ENCODE measurements at regions not wholly inside any gene's neighbourhood (a gene's known extent, or its start where the extent isn't known, plus 50 kb on each side); places are given as distances from the start of the nearest gene placed in this dataset.

DNA sequence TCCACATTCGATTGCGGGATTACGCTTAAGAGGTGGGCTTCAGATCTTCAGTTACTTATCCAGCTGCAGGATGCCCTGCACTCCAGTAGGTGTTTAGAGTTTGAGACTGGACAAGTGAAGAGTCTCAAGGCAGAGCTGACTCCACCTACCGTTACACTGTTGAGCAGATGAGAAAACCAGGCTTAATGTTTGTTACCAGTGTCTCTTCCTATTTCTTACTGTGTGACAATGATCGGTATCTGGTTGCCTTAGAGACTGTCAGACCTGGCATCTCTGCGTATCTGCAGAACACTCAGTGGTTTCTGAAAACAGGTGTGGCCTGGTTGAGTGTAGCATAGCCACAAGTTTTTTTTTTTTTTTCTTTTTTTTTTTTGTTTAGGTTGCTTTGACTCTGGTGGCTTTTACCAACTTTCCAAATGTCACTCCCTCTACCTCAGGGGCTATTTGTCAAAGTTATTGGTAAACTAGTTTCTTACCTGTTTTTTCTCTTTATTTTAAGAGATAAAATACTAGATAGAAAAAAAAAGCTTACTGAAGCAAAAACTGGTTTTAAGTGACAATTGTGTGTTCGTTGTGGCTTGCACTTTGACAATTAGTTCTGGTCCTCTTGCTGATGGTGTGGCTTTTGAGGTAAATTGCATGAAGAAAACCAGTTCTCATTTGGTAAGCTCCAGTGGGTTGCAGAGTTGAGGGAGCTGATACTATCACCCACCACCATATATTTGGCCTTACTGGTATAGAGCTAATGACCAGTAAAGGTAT, 284.8 kb downstream of the ETS1 start:
- Mint-ChIP-seq H3K36me3 (ENCODE audit: low read depth) (peaks cover 15% of the 10 kb centered on the region), H3K4me1 (ENCODE audit: low read depth) (peaks cover 71% of the 10 kb centered on the region), H3K27ac (peak overlapping the region; percentile 96), H3K9me3 (peaks cover 5% of the 10 kb centered on the region), H3K27me3 (ENCODE audit: low read depth) (no peaks in the 10 kb centered on the region), H3K4me3 (ENCODE audit: low read depth) (peak overlapping the region; percentile 90)
- intact Hi-C loops (cut with micrococcal nuclease): loop anchor here (1.0 kb wide), 7 partner anchors 12 to 220 kb away; no protein-coding TSS in a partner anchor
- DNase-seq (ENCODE audit: low spot score): peak; percentile 82

DNA sequence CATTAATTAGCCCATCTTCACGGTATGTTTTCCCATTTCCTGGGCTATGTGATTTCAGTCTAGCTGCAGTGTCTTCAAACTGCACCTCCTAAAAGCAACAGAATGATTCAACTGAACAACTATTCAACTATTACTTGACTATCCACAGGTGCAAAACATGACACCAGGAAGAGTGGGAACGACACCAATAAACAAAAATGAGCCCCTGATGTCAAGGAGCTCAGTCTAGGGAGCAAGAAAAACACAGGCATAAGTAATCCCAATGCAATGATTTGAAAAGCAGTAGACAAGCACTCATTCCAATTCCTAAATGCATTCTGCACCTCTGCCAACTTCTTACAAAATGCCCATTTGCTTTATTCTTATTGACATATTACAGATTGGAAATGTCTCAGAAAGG, 285.6 kb downstream of the ETS1 start:
- DNase-seq (ENCODE audit: low spot score): no peak
- H3K27me3 Mint-ChIP-seq (ENCODE audit: low read depth): no peaks in the 10 kb centered on the region
- H3K9me3 Mint-ChIP-seq: peaks cover 5% of the 10 kb centered on the region
- H3K4me3 Mint-ChIP-seq (ENCODE audit: low read depth): peak overlapping the region; percentile 90
- H3K36me3 Mint-ChIP-seq (ENCODE audit: low read depth): peaks cover 18% of the 10 kb centered on the region
- intact Hi-C loops (cut with micrococcal nuclease): loop anchor here (1.0 kb wide), 7 partner anchors 11 to 221 kb away; no protein-coding TSS in a partner anchor
- H3K4me1 Mint-ChIP-seq (ENCODE audit: low read depth): peaks cover 79% of the 10 kb centered on the region
- peak overlapping the region; percentile 96 for H3K27ac Mint-ChIP-seq

DNA sequence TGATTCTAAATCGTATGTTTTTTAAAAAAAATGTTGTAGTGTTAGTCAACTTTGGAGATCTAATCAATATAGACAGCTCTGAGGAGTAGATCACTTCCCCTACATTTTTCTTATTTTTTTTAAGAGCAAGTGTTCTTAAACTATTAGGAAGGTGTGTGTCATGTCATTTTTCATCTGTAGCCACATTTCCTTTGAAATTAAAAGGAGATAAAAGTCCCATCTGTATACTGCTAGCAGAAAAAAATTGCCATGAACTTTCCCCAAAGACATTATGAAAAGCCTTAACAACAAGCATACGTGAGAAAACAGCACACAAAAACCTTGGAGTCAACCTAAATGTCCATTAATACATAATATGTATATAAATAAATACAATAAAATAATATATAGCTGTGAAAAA, 286.6 kb downstream of the ETS1 start:
- DNase-seq (ENCODE audit: low spot score): no peak
- H3K36me3 Mint-ChIP-seq (ENCODE audit: low read depth): peaks cover 15% of the 10 kb centered on the region
- H3K4me3 Mint-ChIP-seq (ENCODE audit: low read depth): peak overlapping the region; percentile 62
- no peaks in the 10 kb centered on the region for H3K9me3 Mint-ChIP-seq
- no peaks in the 10 kb centered on the region for H3K27me3 Mint-ChIP-seq (ENCODE audit: low read depth)
- intact Hi-C loops (cut with micrococcal nuclease): no loop called here
- peak overlapping the region; percentile 89 for H3K27ac Mint-ChIP-seq
- H3K4me1 Mint-ChIP-seq (ENCODE audit: low read depth): peaks cover 80% of the 10 kb centered on the region

DNA sequence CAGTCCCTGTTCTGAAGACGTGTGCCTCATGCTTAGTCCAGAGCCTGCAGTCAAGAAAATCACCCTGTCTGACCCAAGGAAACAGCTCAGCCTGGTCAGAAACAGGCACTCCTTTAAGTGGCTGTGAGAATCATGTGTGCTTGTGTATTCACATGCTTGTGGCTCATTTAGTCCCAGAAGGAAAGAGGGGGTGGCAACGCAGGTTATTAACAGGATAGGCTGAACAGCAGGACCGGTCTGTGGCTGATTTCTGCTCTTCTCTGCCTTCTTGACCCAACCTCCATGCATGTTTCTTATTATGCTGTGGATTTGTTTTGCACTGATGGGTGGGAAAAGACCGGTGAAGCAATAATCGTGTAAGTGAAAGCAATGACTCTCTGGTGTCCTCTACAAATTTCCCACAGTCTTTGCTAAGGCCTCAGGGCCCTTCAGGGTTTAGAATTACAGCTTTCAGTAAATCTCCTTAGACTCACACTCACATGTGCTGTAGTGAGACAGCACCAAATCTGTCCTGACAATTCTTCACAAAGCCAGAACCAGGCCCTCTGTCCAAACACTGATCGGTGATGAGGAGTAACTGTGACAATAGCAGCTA, 288.1 kb downstream of the ETS1 start:
- peak overlapping the region; percentile 89 for H3K27ac Mint-ChIP-seq
- H3K27me3 Mint-ChIP-seq (ENCODE audit: low read depth): no peaks in the 10 kb centered on the region
- no peak for DNase-seq (ENCODE audit: low spot score)
- peak overlapping the region; percentile 45 for H3K4me3 Mint-ChIP-seq (ENCODE audit: low read depth)
- peaks cover 6% of the 10 kb centered on the region for H3K9me3 Mint-ChIP-seq
- H3K4me1 Mint-ChIP-seq (ENCODE audit: low read depth): peaks cover 79% of the 10 kb centered on the region
- peaks cover 27% of the 10 kb centered on the region for H3K36me3 Mint-ChIP-seq (ENCODE audit: low read depth)
- intact Hi-C loops (cut with micrococcal nuclease): no loop called here

- H3K36me3 Mint-ChIP-seq (ENCODE audit: low read depth): peaks cover 34% of the 10 kb centered on the region
- H3K4me1 Mint-ChIP-seq (ENCODE audit: low read depth): peaks cover 79% of the 10 kb centered on the region
- peak overlapping the region; percentile 89 for H3K27ac Mint-ChIP-seq
- H3K27me3 Mint-ChIP-seq (ENCODE audit: low read depth): no peaks in the 10 kb centered on the region
- peak overlapping the region; percentile 27 for H3K4me3 Mint-ChIP-seq (ENCODE audit: low read depth)
- no peak for DNase-seq (ENCODE audit: low spot score)
- intact Hi-C loops (cut with micrococcal nuclease): no loop called here
- H3K9me3 Mint-ChIP-seq: peaks cover 6% of the 10 kb centered on the region
These were observed 289.1 kb downstream of the ETS1 start for GRCh38 chr11:128298271-128298670.

DNA sequence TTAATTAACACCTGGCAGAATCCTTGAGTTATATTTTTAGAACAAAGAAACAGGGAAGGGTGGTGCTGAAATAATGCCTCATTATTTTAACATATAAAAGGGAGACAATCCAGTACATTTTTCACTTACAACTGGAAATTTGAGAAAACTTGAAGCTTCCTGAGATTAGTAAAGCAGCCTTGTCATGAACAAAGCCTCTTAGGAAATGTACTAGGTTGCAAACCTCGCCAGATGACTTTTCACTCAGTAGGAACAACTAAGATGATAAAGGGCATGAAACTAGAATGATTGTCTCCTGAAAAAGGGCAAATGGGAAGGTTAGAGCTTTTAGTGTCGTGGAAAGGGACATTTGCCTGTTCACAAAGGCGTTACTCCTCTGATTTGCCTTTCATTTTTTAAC, 289.6 kb downstream of the ETS1 start:
- peaks cover 39% of the 10 kb centered on the region for H3K36me3 Mint-ChIP-seq (ENCODE audit: low read depth)
- peak overlapping the region; percentile 89 for H3K27ac Mint-ChIP-seq
- DNase-seq (ENCODE audit: low spot score): no peak
- peaks cover 79% of the 10 kb centered on the region for H3K4me1 Mint-ChIP-seq (ENCODE audit: low read depth)
- peak overlapping the region; percentile 1 for H3K4me3 Mint-ChIP-seq (ENCODE audit: low read depth)
- peaks cover 6% of the 10 kb centered on the region for H3K9me3 Mint-ChIP-seq
- H3K27me3 Mint-ChIP-seq (ENCODE audit: low read depth): no peaks in the 10 kb centered on the region
- intact Hi-C loops (cut with micrococcal nuclease): no loop called here

DNA sequence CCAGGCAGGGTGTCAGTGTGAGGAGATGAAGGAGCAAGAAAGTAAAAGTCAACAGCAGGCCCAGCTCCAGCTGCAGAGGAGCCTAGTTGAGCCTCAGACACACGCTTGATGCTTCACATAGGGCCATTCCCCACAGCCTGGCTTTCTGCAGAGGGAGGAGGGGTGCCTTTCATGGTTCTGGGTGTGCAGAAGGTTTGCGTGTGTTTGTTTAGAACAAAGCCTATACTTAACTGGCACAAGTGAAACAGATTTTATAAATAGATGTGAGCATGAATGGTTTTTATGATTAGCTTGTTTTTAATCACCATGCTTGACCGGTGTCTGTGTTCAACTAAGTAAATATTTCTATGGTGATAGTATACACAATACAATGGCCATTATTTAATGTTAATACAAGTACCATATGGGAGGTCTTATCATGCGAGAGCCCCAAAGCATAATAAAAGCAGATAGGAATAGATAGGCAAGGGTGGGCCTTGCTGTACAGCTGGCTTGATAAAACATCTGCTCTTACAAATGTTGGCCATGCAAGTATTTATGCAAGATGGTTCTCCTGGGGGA, 290.2 kb downstream of the ETS1 start:
- H3K27ac Mint-ChIP-seq: peak overlapping the region; percentile 89
- DNase-seq (ENCODE audit: low spot score): no peak
- H3K9me3 Mint-ChIP-seq: peaks cover 6% of the 10 kb centered on the region
- intact Hi-C loops (cut with micrococcal nuclease): no loop called here
- H3K4me3 Mint-ChIP-seq (ENCODE audit: low read depth): peak overlapping the region; percentile 17
- H3K4me1 Mint-ChIP-seq (ENCODE audit: low read depth): peaks cover 83% of the 10 kb centered on the region
- peaks cover 40% of the 10 kb centered on the region for H3K36me3 Mint-ChIP-seq (ENCODE audit: low read depth)
- H3K27me3 Mint-ChIP-seq (ENCODE audit: low read depth): no peaks in the 10 kb centered on the region

DNA sequence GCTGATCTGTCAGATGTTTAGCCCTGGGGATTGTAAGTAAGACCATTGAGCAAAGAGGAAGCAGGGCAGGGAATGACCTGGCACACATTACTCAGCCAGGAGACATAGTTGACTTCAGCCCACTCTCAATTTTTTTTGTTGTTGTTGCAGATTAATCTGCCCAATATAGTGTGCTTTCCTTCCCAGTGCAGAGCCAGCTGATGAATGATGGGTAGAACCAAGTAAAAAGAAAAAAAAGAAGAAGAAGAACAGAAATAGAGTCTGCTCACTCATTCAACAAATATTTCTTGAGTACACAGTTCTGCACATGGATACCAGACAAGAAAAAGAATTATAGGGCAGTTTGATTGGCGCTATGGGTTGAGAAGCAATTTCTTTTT, 292.7 kb downstream of the ETS1 start:
- peaks cover 6% of the 10 kb centered on the region for H3K9me3 Mint-ChIP-seq
- intact Hi-C loops (cut with micrococcal nuclease): loop anchor here (5.0 kb wide), 1 partner anchor 438 kb away; no protein-coding TSS in a partner anchor
- H3K27me3 Mint-ChIP-seq (ENCODE audit: low read depth): no peaks in the 10 kb centered on the region
- peaks cover 93% of the 10 kb centered on the region for H3K4me1 Mint-ChIP-seq (ENCODE audit: low read depth)
- no peak overlapping the region for H3K4me3 Mint-ChIP-seq (ENCODE audit: low read depth)
- peak overlapping the region; percentile 53 for H3K27ac Mint-ChIP-seq
- DNase-seq (ENCODE audit: low spot score): no peak
- peaks cover 36% of the 10 kb centered on the region for H3K36me3 Mint-ChIP-seq (ENCODE audit: low read depth)

GRCh38 chr11:128294001-128294670, 293.2 kb downstream of the ETS1 start:
- peaks cover 6% of the 10 kb centered on the region for H3K9me3 Mint-ChIP-seq
- peaks cover 92% of the 10 kb centered on the region for H3K4me1 Mint-ChIP-seq (ENCODE audit: low read depth)
- no peak for DNase-seq (ENCODE audit: low spot score)
- H3K4me3 Mint-ChIP-seq (ENCODE audit: low read depth): no peak overlapping the region
- peaks cover 33% of the 10 kb centered on the region for H3K36me3 Mint-ChIP-seq (ENCODE audit: low read depth)
- H3K27me3 Mint-ChIP-seq (ENCODE audit: low read depth): no peaks in the 10 kb centered on the region
- H3K27ac Mint-ChIP-seq: peak overlapping the region; percentile 53
- intact Hi-C loops (cut with micrococcal nuclease): loop anchor here (5.0 kb wide), 1 partner anchor 438 kb away; no protein-coding TSS in a partner anchor

GRCh38 chr11:128291835-128292234, 295.5 kb downstream of the ETS1 start:
- Mint-ChIP-seq H3K9me3 (peaks cover 6% of the 10 kb centered on the region), H3K27ac (peak overlapping the region; percentile 95), H3K4me3 (ENCODE audit: low read depth) (peak overlapping the region; percentile 84), H3K36me3 (ENCODE audit: low read depth) (peaks cover 42% of the 10 kb centered on the region), H3K4me1 (ENCODE audit: low read depth) (peaks cover 92% of the 10 kb centered on the region), H3K27me3 (ENCODE audit: low read depth) (no peaks in the 10 kb centered on the region)
- DNase-seq (ENCODE audit: low spot score): no peak
- intact Hi-C loops (cut with micrococcal nuclease): loop anchor here (2.0 to 5.0 kb wide), 4 partner anchors 203 to 539 kb away; no protein-coding TSS in a partner anchor

DNA sequence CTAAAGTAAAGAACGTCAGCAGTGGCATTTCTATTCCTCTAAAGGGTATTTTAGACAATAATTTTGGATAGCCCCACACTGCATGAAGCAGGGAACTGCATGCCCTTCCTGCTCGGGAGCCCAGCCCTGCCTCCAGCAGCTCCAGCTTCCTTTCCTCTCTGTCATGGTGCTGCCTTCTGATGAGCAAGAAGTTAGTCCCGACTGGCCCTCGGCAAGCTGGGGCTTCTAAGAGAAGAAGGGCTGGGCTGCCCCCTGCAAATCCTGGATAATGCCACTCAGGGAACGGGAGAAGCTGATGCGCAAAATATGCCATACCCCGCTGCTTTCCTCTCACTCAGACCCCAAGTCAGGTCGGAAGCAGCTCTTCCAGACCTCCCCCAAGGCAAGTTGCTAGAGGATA, 296.4 kb downstream of the ETS1 start:
- DNase-seq (ENCODE audit: low spot score): no peak
- Mint-ChIP-seq H3K27ac (peak overlapping the region; percentile 95), H3K36me3 (ENCODE audit: low read depth) (peaks cover 45% of the 10 kb centered on the region), H3K4me3 (ENCODE audit: low read depth) (peak overlapping the region; percentile 84), H3K9me3 (peaks cover 6% of the 10 kb centered on the region), H3K27me3 (ENCODE audit: low read depth) (no peaks in the 10 kb centered on the region), H3K4me1 (ENCODE audit: low read depth) (peaks cover 94% of the 10 kb centered on the region)
- intact Hi-C loops (cut with micrococcal nuclease): loop anchor here (2.0 to 5.0 kb wide), 4 partner anchors 204 to 540 kb away; no protein-coding TSS in a partner anchor

- intact Hi-C loops (cut with micrococcal nuclease): loop anchor here (1.0 to 5.0 kb wide), 5 partner anchors 12 to 541 kb away; no protein-coding TSS in a partner anchor
- peaks cover 40% of the 10 kb centered on the region for H3K36me3 Mint-ChIP-seq (ENCODE audit: low read depth)
- peak overlapping the region; percentile 95 for H3K27ac Mint-ChIP-seq
- H3K4me1 Mint-ChIP-seq (ENCODE audit: low read depth): peaks cover 93% of the 10 kb centered on the region
- H3K9me3 Mint-ChIP-seq: peaks cover 2% of the 10 kb centered on the region
- H3K27me3 Mint-ChIP-seq (ENCODE audit: low read depth): no peaks in the 10 kb centered on the region
- peak overlapping the region; percentile 84 for H3K4me3 Mint-ChIP-seq (ENCODE audit: low read depth)
- peak; percentile 69 for DNase-seq (ENCODE audit: low spot score)
These were observed 297.1 kb downstream of the ETS1 start for GRCh38 chr11:128290106-128290840.
